ENCODE measurements at regions not wholly inside any gene's neighbourhood (a gene's known extent, or its start where the extent isn't known, plus 50 kb on each side); places are given as distances from the start of the nearest gene placed in this dataset.

GRCh38 chr4:154073107-154073822 lies 284.4 kb upstream of the SFRP2 start (continued):
- TF ChIP-seq USF1 (IDR thresholded peaks at IDR 0.05; ENCODE audit: borderline replicate concordance, extremely low read length, insufficient read depth, low read depth, low read length) (no peak), E4F1 (IDR thresholded peaks at IDR 0.05; ENCODE audit: borderline replicate concordance, partially characterized antibody) (no peak), STAT1 (conservative IDR thresholded peaks at IDR 0.05) (no peak)

DNA sequence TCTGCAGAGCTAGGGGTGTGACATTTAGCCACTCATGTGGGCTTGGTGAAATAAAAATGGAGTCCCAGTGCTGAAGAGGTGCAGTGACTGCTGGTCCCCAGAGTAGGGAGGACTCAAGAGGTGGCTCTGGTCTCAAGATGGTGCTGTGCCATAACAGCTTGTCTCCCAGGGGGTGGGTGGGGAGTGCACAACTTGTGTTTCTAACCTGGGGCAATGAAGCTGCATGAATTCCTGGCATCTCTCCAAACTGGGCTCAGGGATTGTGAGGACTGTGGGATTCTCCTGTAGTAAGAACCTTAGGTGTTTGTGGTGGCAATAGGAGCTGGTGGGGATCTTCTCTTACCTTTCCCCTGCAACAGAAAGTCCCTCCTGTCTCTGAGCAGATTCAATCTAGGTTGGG lies 278.9 kb upstream of the SFRP2 start:
- FAIRE-seq (no peak), DNase-seq (ENCODE audit: low read depth, low spot score) (no peak), ATAC-seq (no peak)
- ChIA-PET CTCF (no interaction called here), SMC1A (ENCODE audit: uncharacterized antibody, unreplicated experiment) (no interaction called here), RAD21 (ENCODE audit: unreplicated experiment) (no interaction called here), POLR2A (no interaction called here)
- H3K79me2 ChIP-seq (ENCODE audit: control insufficient read depth, insufficient read depth, low read length), result no peaks in the 10 kb centered on the region
- no peak overlapping the region for H3K9ac ChIP-seq (ENCODE audit: control insufficient read depth, insufficient read depth, low read length)
- intact Hi-C loops (cut with micrococcal nuclease; ENCODE audit: unreplicated experiment), result no loop called here
- H3K9me3 ChIP-seq (replicated peaks; ENCODE audit: control insufficient read depth, insufficient read depth, low read length), result no peaks in the 10 kb centered on the region; the same call in 2 of the 3 replicates
- no peak overlapping the region for H3K4me2 ChIP-seq (ENCODE audit: control insufficient read depth, insufficient read depth)
- no TSS peak for BruUV-seq (replicated peaks)
- H2AFZ ChIP-seq (ENCODE audit: control insufficient read depth, low read depth, low read length), result no peak overlapping the region
- no peaks in the 10 kb centered on the region for H3K27me3 ChIP-seq (replicated peaks in 1 of 2; ENCODE audit: control insufficient read depth in 2 of 2, insufficient read depth in 2 of 2, low read length in 1 of 2)
- H3K27ac ChIP-seq (ENCODE audit: control insufficient read depth, insufficient read depth), result no peak overlapping the region
- in situ Hi-C loops (cut with MboI), result no loop called here
- H3K4me3 ChIP-seq, result no peak overlapping the region
- no peaks in the 10 kb centered on the region for H4K20me1 ChIP-seq (ENCODE audit: control insufficient read depth, insufficient read depth)
- H3K4me1 ChIP-seq (ENCODE audit: control insufficient read depth, insufficient read depth, low read length), result no peaks in the 10 kb centered on the region
- no peaks in the 10 kb centered on the region for H3K36me3 ChIP-seq (ENCODE audit: control insufficient read depth in 2 of 2, insufficient read depth in 2 of 2, low read length in 1 of 2)
- TF ChIP-seq CBX3 (IDR thresholded peaks at IDR 0.05; ENCODE audit: borderline replicate concordance, low read depth), result no peak
